HG02642 (cell line): ENCODE measurements at regions not wholly inside any gene's neighbourhood (a gene's known extent, or its start where the extent isn't known, plus 50 kb on each side); places are given as distances from the start of the nearest gene placed in this dataset.
A peak's percentile ranks its signal among the peaks of the same experiment; 100 is the strongest.
"Not testable (repeated sequence)": the region's sequence is repeated elsewhere in the genome, so short reads cannot be mapped to it uniquely, and the experiment has no call there.

Experiments
- ATAC-seq: cut with Tn5 transposase; IDR thresholded peaks from one replicate; pipeline ENCODE4 v1.9.1; 2021; ENCODE audit warnings: mild to moderate bottlenecking; ENCODE audit not compliant: unreplicated experiment, poor library complexity

DNA sequence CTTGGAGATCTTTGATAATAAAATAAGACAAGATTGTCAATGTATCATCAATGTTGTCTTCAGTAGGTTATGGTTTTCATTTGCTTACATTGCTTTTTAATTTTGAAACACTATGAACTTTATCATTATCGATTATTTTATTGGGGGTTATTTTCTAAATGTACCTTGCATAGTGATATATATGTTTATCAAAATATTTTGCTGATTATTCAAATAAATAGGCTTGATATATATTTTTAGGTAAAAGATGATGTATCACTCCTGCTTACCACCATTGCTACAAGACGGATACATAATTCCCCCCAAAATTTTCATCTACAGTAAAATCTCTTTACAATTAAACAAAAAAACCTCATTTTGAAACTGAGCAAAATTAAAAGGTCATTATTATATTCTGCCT lies 293.8 kb downstream of the SUCLG1 start:
- ATAC-seq: no peak

DNA sequence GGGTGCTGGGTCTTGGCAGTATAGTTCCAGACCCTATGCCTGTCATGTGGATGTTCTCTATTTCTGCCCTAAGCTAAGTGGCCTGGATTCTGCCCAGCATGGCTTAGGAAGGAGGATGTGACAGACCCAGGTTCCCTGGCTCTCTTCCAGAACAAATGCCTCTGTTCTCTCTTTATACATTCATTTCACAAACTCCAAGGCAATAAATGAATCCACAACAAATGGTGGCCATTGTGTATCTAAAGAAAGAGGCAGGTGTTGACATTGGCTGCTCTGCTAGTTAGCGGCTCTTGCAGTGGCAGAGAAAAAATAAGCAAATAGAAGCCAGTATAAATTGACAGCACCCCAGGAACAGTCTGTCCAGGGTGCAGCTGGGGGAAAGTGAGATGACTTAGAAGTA lies 298.6 kb downstream of the SUCLG1 start:
- ATAC-seq: no peak

DNA sequence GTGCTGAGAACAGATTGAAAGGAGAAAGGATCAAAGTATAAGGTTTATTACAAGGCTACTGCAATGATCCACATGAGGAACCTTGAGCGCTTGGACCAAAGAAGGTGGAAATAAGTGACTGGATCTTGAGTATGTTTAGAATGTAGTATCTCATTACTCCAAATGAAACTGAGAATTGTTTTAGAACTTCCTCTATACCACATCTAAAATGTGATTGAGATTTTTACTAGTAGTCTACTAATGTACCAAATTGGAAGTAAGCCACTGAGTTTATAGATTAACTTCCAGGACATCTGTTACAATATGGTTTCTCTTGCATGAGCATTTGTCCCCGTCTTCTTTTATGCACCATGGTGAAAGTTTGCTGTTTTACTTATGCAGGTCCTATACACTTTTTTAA lies 300.5 kb downstream of the SUCLG1 start:
- no peak for ATAC-seq

GRCh38 chr2:84152462-84152861 lies 306.6 kb downstream of the SUCLG1 start:
- ATAC-seq: no peak

- ATAC-seq: no peak
Measured at GRCh38 chr2:84144345-84144744, 314.7 kb downstream of the SUCLG1 start.

- ATAC-seq: no peak
Measured at GRCh38 chr2:84137034-84137433, 322.0 kb downstream of the SUCLG1 start.

GRCh38 chr2:84132370-84132769 lies 326.7 kb downstream of the SUCLG1 start:
- ATAC-seq: no peak

DNA sequence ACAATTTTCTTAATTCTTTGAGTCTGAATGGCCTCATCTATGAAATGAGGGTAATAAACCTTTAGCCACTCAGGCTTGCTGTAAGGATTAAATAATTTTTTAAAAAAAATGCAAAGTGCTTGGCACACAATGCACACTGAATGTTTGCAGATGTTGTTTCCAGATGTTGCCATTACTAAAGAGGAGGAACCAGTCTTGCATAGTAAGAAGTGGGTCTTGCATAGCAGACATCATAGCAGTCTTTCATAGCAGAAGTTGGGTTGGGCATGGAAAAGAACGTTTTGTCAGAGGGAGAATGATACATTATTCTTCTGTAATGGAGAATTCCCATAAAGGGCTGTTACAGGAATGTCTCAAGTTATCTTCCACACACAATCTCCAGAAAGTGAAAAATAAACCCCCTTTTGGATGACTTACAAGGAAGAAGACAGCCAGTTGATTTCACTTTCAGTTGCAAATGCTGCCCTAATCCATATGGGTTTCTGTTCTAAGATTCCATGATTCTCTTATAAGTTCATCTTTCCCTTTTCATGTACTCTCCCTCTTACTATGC lies 327.7 kb downstream of the SUCLG1 start:
- ATAC-seq: no peak

- ATAC-seq: no peak
Measured at GRCh38 chr2:84129018-84129417, 330.1 kb downstream of the SUCLG1 start.

DNA sequence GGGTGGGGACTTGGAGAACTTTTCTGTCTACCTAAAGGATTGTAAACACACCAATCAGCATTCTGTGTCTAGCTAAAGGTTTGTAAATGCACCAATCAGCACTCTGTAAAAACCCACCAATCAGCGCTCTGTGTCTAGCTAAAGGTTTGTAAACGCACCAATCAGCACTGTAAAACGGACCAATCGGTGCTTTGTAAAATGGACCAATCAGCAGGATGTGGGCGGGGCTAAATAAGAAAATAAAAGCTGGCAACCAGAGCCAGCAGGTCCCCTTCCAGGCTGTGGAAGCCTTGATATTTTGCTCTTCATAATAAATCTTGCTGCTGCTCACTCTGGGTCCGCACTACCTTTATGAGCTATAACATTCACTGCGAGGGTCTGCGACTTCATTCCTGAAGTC lies 331.3 kb downstream of the SUCLG1 start:
- ATAC-seq: not testable (repeated sequence)

- ATAC-seq: no peak
Measured at GRCh38 chr2:84126530-84126929, 332.6 kb downstream of the SUCLG1 start.

GRCh38 chr2:84126084-84126483 lies 333.0 kb downstream of the SUCLG1 start:
- no peak for ATAC-seq

- ATAC-seq: no peak
Measured at GRCh38 chr2:84116143-84116542, 342.9 kb downstream of the SUCLG1 start.

DNA sequence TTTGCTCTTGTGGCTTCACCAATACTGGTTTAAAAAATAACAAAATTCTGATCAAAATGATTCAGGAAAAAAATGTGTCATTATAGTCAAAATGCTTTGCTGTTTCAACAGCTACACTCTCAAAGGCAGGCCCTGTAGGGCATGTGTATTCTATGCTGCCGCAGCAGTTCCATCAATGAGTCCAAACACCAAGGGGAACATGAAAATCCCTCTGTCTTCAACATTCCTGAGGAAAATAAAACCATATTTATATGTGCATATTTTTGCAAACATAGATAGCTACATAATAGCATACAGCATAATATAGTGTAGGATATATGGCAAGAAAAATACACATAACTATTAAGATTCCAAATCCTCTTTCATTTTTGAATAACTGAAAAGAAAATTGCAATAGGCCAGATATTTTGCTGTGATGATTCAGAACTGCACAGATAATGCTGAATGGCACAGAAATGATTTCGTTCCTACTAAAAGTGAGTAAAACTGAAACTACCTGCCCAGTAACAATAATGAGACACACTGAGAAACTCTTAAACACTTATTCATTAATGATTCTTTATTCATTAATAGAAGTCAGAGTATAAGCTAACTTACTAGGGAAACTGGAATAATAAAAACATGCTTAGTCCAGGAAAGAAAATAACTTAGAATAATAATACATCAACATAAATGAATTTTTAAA lies 343.8 kb downstream of the SUCLG1 start:
- ATAC-seq: peak; percentile 84

- ATAC-seq: not testable (repeated sequence)
Measured at GRCh38 chr2:84103816-84104527, 355.1 kb downstream of the SUCLG1 start.

DNA sequence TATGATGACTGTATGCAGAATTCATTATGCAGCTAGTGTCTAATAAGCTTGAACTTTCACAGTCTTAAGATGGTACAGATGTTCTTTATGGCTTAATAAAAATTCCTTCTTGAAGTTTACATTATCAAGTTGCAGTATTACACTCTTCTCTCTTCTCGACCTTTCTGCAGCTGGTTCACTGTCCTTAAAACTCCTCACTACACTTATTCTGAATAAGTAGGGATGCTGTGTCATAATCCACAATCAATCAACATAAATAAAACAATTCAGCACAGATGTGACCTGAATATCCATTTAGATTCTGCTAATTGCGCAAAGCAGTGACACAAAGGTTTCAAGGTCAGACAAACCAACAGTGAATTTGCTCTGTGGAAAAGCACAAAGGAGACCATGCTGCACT lies 356.8 kb downstream of the SUCLG1 start:
- no peak for ATAC-seq

DNA sequence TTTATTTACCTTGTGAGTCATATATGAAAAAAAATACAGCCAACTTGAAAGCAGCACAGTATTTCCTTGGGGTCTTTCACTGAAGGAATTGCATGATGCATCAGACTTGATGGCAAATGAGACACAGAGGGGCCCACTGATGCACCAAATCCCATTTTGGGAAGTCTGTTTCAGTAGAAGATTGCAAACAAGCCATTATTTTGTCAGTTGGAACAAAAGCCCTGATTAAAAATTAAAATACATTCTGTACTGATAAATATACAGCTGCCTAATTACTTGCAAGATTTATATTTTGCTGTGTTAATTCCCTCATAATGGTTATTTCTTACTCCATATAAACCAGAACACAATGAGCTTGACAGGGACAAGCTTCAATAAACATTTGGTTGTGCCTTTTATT lies 370.4 kb downstream of the SUCLG1 start:
- ATAC-seq: no peak

- ATAC-seq: no peak
Measured at GRCh38 chr2:84085562-84085961, 373.5 kb downstream of the SUCLG1 start.

- no peak for ATAC-seq
Measured at GRCh38 chr2:84084856-84085255, 374.2 kb downstream of the SUCLG1 start.

- ATAC-seq: no peak
Measured at GRCh38 chr2:84083984-84084383, 375.1 kb downstream of the SUCLG1 start.

DNA sequence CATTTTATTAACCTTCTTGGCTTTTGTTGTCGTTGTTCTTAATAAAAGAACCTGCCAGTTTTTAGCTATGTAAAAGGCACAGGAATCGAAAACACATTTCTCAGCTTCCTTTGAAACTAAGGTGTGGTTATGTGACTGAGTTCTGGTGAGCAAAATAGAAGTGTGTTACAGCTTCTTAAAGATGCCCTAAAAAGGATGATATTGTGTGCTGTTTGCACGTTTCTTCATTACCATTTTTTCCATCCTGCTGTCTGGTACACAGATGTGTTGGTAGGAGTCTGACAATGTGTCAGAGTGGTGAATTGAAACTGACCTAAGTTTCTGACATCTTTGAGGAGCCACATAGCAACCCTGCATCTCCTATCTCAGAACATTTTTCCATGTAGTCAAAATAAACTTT lies 380.6 kb downstream of the SUCLG1 start:
- no peak for ATAC-seq

DNA sequence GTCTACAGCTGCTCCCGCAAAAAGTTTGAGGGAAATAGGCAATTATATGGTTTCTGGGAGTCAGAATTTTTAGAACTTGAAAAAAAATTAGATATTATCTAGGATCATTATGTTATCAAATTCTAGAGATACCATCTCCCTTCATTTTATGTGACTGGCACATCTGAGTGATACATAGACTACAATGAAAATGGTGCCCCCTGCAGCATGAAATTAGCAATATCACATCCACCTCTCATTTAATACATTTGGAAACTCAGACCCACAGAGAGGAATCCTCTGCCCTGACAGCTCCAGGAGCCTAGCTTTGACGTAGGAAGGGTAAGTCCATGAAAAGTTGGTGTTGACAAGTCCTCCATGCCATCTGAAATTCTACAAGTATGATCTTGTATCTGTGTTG lies 381.6 kb downstream of the SUCLG1 start:
- ATAC-seq: no peak
